Thyroid gland (tissue), 4 donors: ENCODE measurements at regions not wholly inside any gene's neighbourhood (a gene's known extent, or its start where the extent isn't known, plus 50 kb on each side); places are given as distances from the start of the nearest gene placed in this dataset.
A peak's percentile ranks its signal among the peaks of the same experiment; 100 is the strongest.

Experiments
- DNase-seq, 2 donors: peaks; one replicate each; pipeline ENCODE4 v3.0.0-alpha.2; 2019
- H3K27ac ChIP-seq, 3 donors: fragments of 200-600 bp; sonication (generic); 1 replicate in 2 of 3; 2 replicates in 1 of 3; pipeline ENCODE4 v1.5.1; 2016 to 2019; ENCODE audit warnings: mild to moderate bottlenecking in 1 of 3, moderate library complexity in 1 of 3
- H3K27me3 ChIP-seq: fragments of 200-600 bp; sonication (generic); one replicate; pipeline ENCODE4 v1.5.1; 2019
- H3K36me3 ChIP-seq, 2 donors: fragments of 200-600 bp; sonication (generic); one replicate each; pipeline ENCODE4 v1.5.1; 2016 to 2019
- H3K4me1 ChIP-seq, 2 donors: fragments of 200-600 bp; sonication (generic); one replicate each; pipeline ENCODE4 v1.5.1; 2017 to 2019
- H3K4me3 ChIP-seq, 3 donors: fragments of 200-600 bp; sonication (generic); replicated peaks in 1 of 3; 1 replicate in 2 of 3; 2 replicates in 1 of 3; pipeline ENCODE4 v1.5.1; 2016; ENCODE audit warnings: mild to moderate bottlenecking in 1 of 3
- H3K9me3 ChIP-seq: fragments of 200-600 bp; sonication (generic); one replicate; pipeline ENCODE4 v1.5.1; 2017
- POLR2A ChIP-seq, 2 donors: fragments of 450-650 bp; IDR thresholded peaks; one replicate each; pipeline ENCODE4 v1.6.1; 2017; ENCODE audit warnings: antibody characterized with exemption in 2 of 2, mild to moderate bottlenecking in 2 of 2, moderate library complexity in 1 of 2
- WGBS, 2 donors: methylation state at CpG; one replicate each; pipeline ENCODE4 v1.1.5; 2017; 5-methylcytosine and 5-hydroxymethylcytosine counted together
- intact Hi-C: fragments of 100-400 bp; cut with DNase I; formaldehyde crosslinking; loops from one replicate; pipeline ENCODE4 v1.15.1; 2023
- TF ChIP-seq, protein P1 (sequence below), 6 experiments: fragments of 200-600 bp in 3 of 6; fragments of 450-650 bp in 3 of 6; sonication (generic) in 3 of 6; IDR thresholded peaks; one replicate each; pipeline ENCODE4 v1.5.1; 2016 to 2019; ENCODE audit warnings: antibody characterized with exemption in 6 of 6, mild to moderate bottlenecking in 2 of 6, inconsistent platforms in 1 of 6, moderate library complexity in 1 of 6

DNA sequence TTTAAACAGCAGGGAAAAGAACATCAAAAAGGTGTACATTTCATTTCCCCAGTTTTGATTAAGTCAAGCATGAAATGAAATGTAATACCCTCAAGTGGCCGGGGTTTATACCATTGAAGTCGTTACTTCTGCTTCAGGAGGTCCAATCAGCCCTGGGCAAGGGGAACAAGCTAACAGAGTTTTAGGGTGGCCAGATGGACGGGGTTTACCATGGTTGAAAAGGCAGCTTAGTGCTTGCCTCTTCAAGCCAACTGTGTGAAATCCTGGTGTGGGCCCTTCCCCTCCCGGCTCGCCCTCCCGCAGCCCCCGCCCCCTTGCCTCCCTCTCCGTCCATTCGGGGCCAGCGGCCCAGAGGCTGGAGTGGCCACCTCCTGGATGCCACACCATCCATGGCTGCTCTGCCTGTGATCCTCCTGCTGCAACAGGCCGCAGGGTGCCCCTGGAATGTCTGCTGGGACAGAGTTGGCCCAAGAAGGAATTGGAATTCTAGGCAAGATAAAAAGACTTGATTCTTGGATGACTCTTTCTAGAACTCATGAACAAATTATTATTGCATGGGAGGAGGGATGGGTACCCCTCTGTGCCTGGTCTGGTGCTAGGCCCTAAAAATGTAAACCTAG is 296.2 kb upstream of the IRX3 start:
- no peak for TF ChIP-seq POLR2A (IDR thresholded peaks at IDR 0.05)
- TF ChIP-seq, protein P1, sequence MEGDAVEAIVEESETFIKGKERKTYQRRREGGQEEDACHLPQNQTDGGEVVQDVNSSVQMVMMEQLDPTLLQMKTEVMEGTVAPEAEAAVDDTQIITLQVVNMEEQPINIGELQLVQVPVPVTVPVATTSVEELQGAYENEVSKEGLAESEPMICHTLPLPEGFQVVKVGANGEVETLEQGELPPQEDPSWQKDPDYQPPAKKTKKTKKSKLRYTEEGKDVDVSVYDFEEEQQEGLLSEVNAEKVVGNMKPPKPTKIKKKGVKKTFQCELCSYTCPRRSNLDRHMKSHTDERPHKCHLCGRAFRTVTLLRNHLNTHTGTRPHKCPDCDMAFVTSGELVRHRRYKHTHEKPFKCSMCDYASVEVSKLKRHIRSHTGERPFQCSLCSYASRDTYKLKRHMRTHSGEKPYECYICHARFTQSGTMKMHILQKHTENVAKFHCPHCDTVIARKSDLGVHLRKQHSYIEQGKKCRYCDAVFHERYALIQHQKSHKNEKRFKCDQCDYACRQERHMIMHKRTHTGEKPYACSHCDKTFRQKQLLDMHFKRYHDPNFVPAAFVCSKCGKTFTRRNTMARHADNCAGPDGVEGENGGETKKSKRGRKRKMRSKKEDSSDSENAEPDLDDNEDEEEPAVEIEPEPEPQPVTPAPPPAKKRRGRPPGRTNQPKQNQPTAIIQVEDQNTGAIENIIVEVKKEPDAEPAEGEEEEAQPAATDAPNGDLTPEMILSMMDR (IDR thresholded peaks at IDR 0.05): no peak
- WGBS, 2 donors: 37 to 64% methylated on average over 4 to 11 of the region's 11 CpGs
- no peaks in the 10 kb centered on the region for H3K27me3 ChIP-seq
- H3K9me3 ChIP-seq: no peaks in the 10 kb centered on the region
- H3K4me3 ChIP-seq: no peak overlapping the region
- H3K4me1 ChIP-seq: peaks cover 5% of the 10 kb centered on the region in 2 donors
- H3K36me3 ChIP-seq: no peaks in the 10 kb centered on the region
- no peak overlapping the region for H3K27ac ChIP-seq
- intact Hi-C loops: no loop called here
- peak; percentile 3 to 5 for DNase-seq

- H3K36me3 ChIP-seq: no peaks in the 10 kb centered on the region
- no peak for TF ChIP-seq POLR2A (IDR thresholded peaks at IDR 0.05)
- TF ChIP-seq, protein P1 (IDR thresholded peaks at IDR 0.05): no peak
- DNase-seq: no peak
- no peak overlapping the region for H3K27ac ChIP-seq
- H3K9me3 ChIP-seq: no peaks in the 10 kb centered on the region
- H3K4me3 ChIP-seq: no peak overlapping the region
- 89 to 91% methylated on average over 2 of the region's 2 CpGs for WGBS, 2 donors
- H3K27me3 ChIP-seq: no peaks in the 10 kb centered on the region
- intact Hi-C loops: no loop called here
- H3K4me1 ChIP-seq: peaks cover 5% of the 10 kb centered on the region in 2 donors
These were observed 292.6 kb upstream of the IRX3 start for GRCh38 chr16:54579106-54579728.

- H3K27me3 ChIP-seq: no peaks in the 10 kb centered on the region
- intact Hi-C loops: no loop called here
- TF ChIP-seq POLR2A (IDR thresholded peaks at IDR 0.05): no peak
- TF ChIP-seq, protein P1 (IDR thresholded peaks at IDR 0.05): no peak
- WGBS, 2 donors: 59 to 61% methylated on average over 15 of the region's 15 CpGs
- peaks cover 2 to 5% of the 10 kb centered on the region in 2 donors for H3K4me1 ChIP-seq
- no peak overlapping the region for H3K4me3 ChIP-seq
- H3K9me3 ChIP-seq: no peaks in the 10 kb centered on the region
- no peak for DNase-seq
- no peaks in the 10 kb centered on the region for H3K36me3 ChIP-seq
- no peak overlapping the region for H3K27ac ChIP-seq
These were observed 291.1 kb upstream of the IRX3 start for GRCh38 chr16:54577651-54578128.

- H3K4me3 ChIP-seq: no peak overlapping the region
- no peaks in the 10 kb centered on the region for H3K27me3 ChIP-seq
- intact Hi-C loops: no loop called here
- H3K9me3 ChIP-seq: no peaks in the 10 kb centered on the region
- DNase-seq: no peak
- no peaks in the 10 kb centered on the region for H3K36me3 ChIP-seq
- WGBS, 2 donors: 70 to 71% methylated on average over 4 of the region's 4 CpGs
- H3K27ac ChIP-seq: no peak overlapping the region
- H3K4me1 ChIP-seq: no peaks in the 10 kb centered on the region
- no peak for TF ChIP-seq POLR2A (IDR thresholded peaks at IDR 0.05)
- TF ChIP-seq, protein P1 (IDR thresholded peaks at IDR 0.05): no peak
These were observed 290.2 kb upstream of the IRX3 start for GRCh38 chr16:54576785-54577184.
